ENCODE measurements at regions not wholly inside any gene's neighbourhood (a gene's known extent, or its start where the extent isn't known, plus 50 kb on each side); places are given as distances from the start of the nearest gene placed in this dataset.

DNA sequence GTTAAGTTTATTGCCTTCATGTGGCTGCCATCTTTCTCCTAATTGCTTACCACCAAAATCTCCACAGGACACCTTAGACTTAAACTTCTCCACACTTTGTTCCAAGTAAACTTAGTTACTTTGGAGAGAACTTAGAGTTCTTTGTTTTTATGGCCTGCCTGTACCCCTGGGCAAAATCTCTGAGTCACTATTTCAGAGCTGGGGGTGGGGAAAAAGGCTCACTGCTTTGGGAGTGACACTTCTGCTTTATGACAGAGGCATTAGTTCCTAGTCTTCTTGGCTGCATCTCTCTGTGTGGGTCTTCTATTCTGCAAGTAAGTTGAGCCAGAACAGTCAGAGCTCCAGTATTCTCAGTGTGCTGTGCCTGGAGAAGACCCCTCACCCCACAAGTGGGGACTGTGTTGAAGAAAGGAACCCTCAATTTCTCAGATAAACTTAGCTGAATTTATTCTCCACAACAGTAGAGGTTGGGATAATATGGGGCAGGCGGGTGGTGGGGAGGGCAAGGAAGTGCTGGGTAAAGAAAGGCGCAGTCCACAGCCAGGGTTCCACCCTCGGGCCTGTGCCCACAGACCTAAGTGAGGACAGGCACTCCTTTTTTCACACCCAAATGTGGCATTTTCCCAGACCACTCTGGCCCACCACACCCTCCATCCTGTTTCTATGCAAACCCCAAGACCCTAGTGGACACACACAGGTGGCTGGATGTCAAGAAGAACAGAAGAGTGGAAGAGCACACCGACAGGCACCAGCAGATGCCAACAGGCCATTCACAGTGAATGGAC lies 636.6 kb upstream of the MAN1A1 start:
- TF ChIP-seq, protein P1, sequence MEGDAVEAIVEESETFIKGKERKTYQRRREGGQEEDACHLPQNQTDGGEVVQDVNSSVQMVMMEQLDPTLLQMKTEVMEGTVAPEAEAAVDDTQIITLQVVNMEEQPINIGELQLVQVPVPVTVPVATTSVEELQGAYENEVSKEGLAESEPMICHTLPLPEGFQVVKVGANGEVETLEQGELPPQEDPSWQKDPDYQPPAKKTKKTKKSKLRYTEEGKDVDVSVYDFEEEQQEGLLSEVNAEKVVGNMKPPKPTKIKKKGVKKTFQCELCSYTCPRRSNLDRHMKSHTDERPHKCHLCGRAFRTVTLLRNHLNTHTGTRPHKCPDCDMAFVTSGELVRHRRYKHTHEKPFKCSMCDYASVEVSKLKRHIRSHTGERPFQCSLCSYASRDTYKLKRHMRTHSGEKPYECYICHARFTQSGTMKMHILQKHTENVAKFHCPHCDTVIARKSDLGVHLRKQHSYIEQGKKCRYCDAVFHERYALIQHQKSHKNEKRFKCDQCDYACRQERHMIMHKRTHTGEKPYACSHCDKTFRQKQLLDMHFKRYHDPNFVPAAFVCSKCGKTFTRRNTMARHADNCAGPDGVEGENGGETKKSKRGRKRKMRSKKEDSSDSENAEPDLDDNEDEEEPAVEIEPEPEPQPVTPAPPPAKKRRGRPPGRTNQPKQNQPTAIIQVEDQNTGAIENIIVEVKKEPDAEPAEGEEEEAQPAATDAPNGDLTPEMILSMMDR (IDR thresholded peaks at IDR 0.05; ENCODE audit: insufficient read depth, low read length), result no peak
- TF ChIP-seq POLR2AphosphoS5 (IDR thresholded peaks at IDR 0.05; ENCODE audit: low read depth), result no peak
- no peak for TF ChIP-seq GABPA (IDR thresholded peaks at IDR 0.05; ENCODE audit: low read depth)
- TF ChIP-seq REST (IDR thresholded peaks at IDR 0.05; ENCODE audit: insufficient replicate concordance, low read depth), result no peak
- peak; percentile 30; the same call in 1 of the 2 replicates for TF ChIP-seq SPI1 (IDR thresholded peaks at IDR 0.05; ENCODE audit: borderline replicate concordance, low read depth)

Measured in HL-60 (cell line).